ENCODE measurements at regions not wholly inside any gene's neighbourhood (a gene's known extent, or its start where the extent isn't known, plus 50 kb on each side); places are given as distances from the start of the nearest gene placed in this dataset.

DNA sequence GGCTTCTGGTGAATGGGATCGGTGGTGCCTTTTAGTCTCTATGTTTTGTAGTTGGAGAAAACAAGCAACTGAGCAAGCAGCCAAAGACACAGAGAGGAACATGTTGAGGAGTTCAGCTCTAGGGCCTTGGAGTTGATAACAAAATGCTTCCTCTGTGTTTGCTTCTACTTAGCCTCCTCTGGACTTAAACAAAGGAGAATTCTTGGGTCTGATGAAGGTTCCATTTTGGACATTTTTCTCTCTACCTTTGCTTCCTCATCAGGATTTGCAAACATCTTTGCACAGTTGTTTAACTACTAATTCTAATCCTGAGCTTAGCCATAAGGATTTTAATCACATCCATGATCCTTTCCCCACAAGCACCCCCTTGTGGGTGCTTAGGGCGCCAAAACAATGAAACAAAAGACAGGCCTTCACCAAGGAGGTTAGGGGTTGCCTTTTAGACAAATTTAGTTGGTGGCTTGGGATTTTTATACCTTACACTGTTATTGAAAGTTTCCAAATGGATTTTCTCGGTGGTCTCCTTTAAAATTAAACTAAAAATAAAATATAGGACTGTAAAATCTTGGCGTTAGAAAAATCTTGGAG lies 148.5 kb upstream of the SATB2 start:
- no peak overlapping the region for H3K27ac ChIP-seq (ENCODE audit: control insufficient read depth, insufficient read depth)
- TF ChIP-seq, protein P1, sequence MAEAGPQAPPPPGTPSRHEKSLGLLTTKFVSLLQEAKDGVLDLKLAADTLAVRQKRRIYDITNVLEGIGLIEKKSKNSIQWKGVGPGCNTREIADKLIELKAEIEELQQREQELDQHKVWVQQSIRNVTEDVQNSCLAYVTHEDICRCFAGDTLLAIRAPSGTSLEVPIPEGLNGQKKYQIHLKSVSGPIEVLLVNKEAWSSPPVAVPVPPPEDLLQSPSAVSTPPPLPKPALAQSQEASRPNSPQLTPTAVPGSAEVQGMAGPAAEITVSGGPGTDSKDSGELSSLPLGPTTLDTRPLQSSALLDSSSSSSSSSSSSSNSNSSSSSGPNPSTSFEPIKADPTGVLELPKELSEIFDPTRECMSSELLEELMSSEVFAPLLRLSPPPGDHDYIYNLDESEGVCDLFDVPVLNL (IDR thresholded peaks at IDR 0.05; ENCODE audit: low read depth, low read length), result no peak
- no peak for TF ChIP-seq SUPT20H (IDR thresholded peaks at IDR 0.05; ENCODE audit: borderline replicate concordance, control insufficient read depth, low read depth, low read length)
- no peak for TF ChIP-seq NRF1 (conservative IDR thresholded peaks at IDR 0.05; ENCODE audit: low read depth, low read length)
- no peak for TF ChIP-seq PML (IDR thresholded peaks at IDR 0.05; ENCODE audit: low read length)
- TF ChIP-seq, protein P2, sequence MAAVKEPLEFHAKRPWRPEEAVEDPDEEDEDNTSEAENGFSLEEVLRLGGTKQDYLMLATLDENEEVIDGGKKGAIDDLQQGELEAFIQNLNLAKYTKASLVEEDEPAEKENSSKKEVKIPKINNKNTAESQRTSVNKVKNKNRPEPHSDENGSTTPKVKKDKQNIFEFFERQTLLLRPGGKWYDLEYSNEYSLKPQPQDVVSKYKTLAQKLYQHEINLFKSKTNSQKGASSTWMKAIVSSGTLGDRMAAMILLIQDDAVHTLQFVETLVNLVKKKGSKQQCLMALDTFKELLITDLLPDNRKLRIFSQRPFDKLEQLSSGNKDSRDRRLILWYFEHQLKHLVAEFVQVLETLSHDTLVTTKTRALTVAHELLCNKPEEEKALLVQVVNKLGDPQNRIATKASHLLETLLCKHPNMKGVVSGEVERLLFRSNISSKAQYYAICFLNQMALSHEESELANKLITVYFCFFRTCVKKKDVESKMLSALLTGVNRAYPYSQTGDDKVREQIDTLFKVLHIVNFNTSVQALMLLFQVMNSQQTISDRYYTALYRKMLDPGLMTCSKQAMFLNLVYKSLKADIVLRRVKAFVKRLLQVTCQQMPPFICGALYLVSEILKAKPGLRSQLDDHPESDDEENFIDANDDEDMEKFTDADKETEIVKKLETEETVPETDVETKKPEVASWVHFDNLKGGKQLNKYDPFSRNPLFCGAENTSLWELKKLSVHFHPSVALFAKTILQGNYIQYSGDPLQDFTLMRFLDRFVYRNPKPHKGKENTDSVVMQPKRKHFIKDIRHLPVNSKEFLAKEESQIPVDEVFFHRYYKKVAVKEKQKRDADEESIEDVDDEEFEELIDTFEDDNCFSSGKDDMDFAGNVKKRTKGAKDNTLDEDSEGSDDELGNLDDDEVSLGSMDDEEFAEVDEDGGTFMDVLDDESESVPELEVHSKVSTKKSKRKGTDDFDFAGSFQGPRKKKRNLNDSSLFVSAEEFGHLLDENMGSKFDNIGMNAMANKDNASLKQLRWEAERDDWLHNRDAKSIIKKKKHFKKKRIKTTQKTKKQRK (IDR thresholded peaks at IDR 0.05; ENCODE audit: low read depth, low read length), result no peak
- TF ChIP-seq, protein P3, sequence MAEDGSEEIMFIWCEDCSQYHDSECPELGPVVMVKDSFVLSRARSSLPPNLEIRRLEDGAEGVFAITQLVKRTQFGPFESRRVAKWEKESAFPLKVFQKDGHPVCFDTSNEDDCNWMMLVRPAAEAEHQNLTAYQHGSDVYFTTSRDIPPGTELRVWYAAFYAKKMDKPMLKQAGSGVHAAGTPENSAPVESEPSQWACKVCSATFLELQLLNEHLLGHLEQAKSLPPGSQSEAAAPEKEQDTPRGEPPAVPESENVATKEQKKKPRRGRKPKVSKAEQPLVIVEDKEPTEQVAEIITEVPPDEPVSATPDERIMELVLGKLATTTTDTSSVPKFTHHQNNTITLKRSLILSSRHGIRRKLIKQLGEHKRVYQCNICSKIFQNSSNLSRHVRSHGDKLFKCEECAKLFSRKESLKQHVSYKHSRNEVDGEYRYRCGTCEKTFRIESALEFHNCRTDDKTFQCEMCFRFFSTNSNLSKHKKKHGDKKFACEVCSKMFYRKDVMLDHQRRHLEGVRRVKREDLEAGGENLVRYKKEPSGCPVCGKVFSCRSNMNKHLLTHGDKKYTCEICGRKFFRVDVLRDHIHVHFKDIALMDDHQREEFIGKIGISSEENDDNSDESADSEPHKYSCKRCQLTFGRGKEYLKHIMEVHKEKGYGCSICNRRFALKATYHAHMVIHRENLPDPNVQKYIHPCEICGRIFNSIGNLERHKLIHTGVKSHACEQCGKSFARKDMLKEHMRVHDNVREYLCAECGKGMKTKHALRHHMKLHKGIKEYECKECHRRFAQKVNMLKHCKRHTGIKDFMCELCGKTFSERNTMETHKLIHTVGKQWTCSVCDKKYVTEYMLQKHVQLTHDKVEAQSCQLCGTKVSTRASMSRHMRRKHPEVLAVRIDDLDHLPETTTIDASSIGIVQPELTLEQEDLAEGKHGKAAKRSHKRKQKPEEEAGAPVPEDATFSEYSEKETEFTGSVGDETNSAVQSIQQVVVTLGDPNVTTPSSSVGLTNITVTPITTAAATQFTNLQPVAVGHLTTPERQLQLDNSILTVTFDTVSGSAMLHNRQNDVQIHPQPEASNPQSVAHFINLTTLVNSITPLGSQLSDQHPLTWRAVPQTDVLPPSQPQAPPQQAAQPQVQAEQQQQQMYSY (CRISPR knock-in tag; IDR thresholded peaks at IDR 0.05), result no peak
- TF ChIP-seq SUZ12 (IDR thresholded peaks at IDR 0.05; ENCODE audit: unreplicated experiment), result no peak
- intact Hi-C loops (cut with micrococcal nuclease; ENCODE audit: unreplicated experiment) (loop anchor here (5.0 kb wide), 1 partner anchor 1234 kb away; no protein-coding TSS in a partner anchor), in situ Hi-C loops (cut with MboI) (no loop called here)
- ChIA-PET POLR2A (no interaction called here), SMC1A (ENCODE audit: uncharacterized antibody, unreplicated experiment) (no interaction called here), CTCF (interaction anchor here (0.7 to 1.4 kb wide), 3 partner anchors 9 to 1232 kb away, joined by 3 to 8 read pairs (median 3); no protein-coding TSS in a partner anchor), RAD21 (ENCODE audit: unreplicated experiment) (interaction anchor here (0.5 kb wide), 1 partner anchor 135 kb away, joined by 3 read pairs; no protein-coding TSS in a partner anchor)
- H3K27me3 ChIP-seq (replicated peaks in 1 of 2; ENCODE audit: control insufficient read depth in 2 of 2, insufficient read depth in 2 of 2, low read length in 1 of 2), result no peaks in the 10 kb centered on the region
- no peaks in the 10 kb centered on the region for H3K36me3 ChIP-seq (ENCODE audit: control insufficient read depth in 2 of 2, insufficient read depth in 2 of 2, low read length in 1 of 2)
- no peaks in the 10 kb centered on the region for H3K4me1 ChIP-seq (ENCODE audit: control insufficient read depth, insufficient read depth, low read length)
- no peak overlapping the region for H2AFZ ChIP-seq (ENCODE audit: control insufficient read depth, low read depth, low read length)
- WGBS (ENCODE audit: insufficient coverage, insufficient replicate concordance, low lambda C conversion rate, missing lambda C conversion rate), result 8% methylated on average over 4 of the region's 4 CpGs
- no TSS peak for BruUV-seq (replicated peaks)
- DNase-seq (ENCODE audit: low read depth, low spot score) (no peak), FAIRE-seq (no peak), ATAC-seq (no peak)
- no peaks in the 10 kb centered on the region for H3K9me3 ChIP-seq (replicated peaks; ENCODE audit: control insufficient read depth, insufficient read depth, low read length)
- no peaks in the 10 kb centered on the region for H4K20me1 ChIP-seq (ENCODE audit: control insufficient read depth, insufficient read depth)
- H3K4me3 ChIP-seq, result no peak overlapping the region
- no peak overlapping the region for H3K9ac ChIP-seq (ENCODE audit: control insufficient read depth, insufficient read depth, low read length)
- no peaks in the 10 kb centered on the region for H3K79me2 ChIP-seq (ENCODE audit: control insufficient read depth, insufficient read depth, low read length)
- no peak overlapping the region for H3K4me2 ChIP-seq (ENCODE audit: control insufficient read depth, insufficient read depth)
